Liver (tissue), 7 donors: ENCODE measurements at regions not wholly inside any gene's neighbourhood (a gene's known extent, or its start where the extent isn't known, plus 50 kb on each side); places are given as distances from the start of the nearest gene placed in this dataset.
"Not testable (repeated sequence)": the region's sequence is repeated elsewhere in the genome, so short reads cannot be mapped to it uniquely, and the experiment has no call there.

Experiments
- DNase-seq: peaks from one replicate; pipeline ENCODE4 v3.0.0-alpha.2; 2017; ENCODE audit warnings: low spot score
- H3K27ac ChIP-seq, 2 donors: one replicate each; pipeline ENCODE4 v1.7.0; 2013; ENCODE audit warnings: inconsistent platforms in 2 of 2, low read length in 2 of 2, control low read depth in 1 of 2, low read depth in 1 of 2, mild to moderate bottlenecking in 1 of 2
- H3K27me3 ChIP-seq, 4 donors: one replicate each; pipeline versions ENCODE4 v1.6.1 to v1.7.0; 2013; ENCODE audit warnings: low read length in 3 of 4, inconsistent platforms in 1 of 4, mild to moderate bottlenecking in 1 of 4, moderate library complexity in 1 of 4; ENCODE audit not compliant: control insufficient read depth in 4 of 4, insufficient read depth in 4 of 4
- H3K36me3 ChIP-seq, 4 donors: one replicate each; pipeline versions ENCODE4 v1.6.1 to v1.7.0; 2013; ENCODE audit warnings: low read length in 3 of 4, mild to moderate bottlenecking in 3 of 4, low read depth in 1 of 4, moderate library complexity in 1 of 4; ENCODE audit not compliant: control insufficient read depth in 4 of 4, insufficient read depth in 3 of 4
- H3K4me1 ChIP-seq, 4 donors: one replicate each; pipeline versions ENCODE4 v1.6.1 to v1.7.0; 2013; ENCODE audit warnings: low read length in 3 of 4, mild to moderate bottlenecking in 3 of 4, moderate library complexity in 1 of 4; ENCODE audit not compliant: control insufficient read depth in 4 of 4, insufficient read depth in 4 of 4
- H3K4me3 ChIP-seq, 3 donors: one replicate each; pipeline versions ENCODE4 v1.6.1 to v1.7.0; 2013; ENCODE audit warnings: low read length in 3 of 3, control low read depth in 1 of 3, low read depth in 1 of 3, mild to moderate bottlenecking in 1 of 3
- H3K9ac ChIP-seq, 2 donors: one replicate each; pipeline ENCODE4 v1.7.0; 2013; ENCODE audit warnings: low read length in 2 of 2, mild to moderate bottlenecking in 2 of 2, moderate library complexity in 2 of 2, control low read depth in 1 of 2, low read depth in 1 of 2
- H3K9me3 ChIP-seq, 4 donors: one replicate each; pipeline versions ENCODE4 v1.6.1 to v1.7.0; 2013; ENCODE audit warnings: low read length in 3 of 4; ENCODE audit not compliant: control insufficient read depth in 4 of 4
- ATF3 ChIP-seq: IDR thresholded peaks from 2 replicates; pipeline ENCODE4 v1.6.1; 2016; ENCODE audit warnings: antibody characterized with exemption
- EGR1 ChIP-seq, 2 donors: IDR thresholded peaks; 2 replicates each; pipeline ENCODE4 v1.6.1; 2016 to 2018; ENCODE audit warnings: antibody characterized with exemption in 2 of 2, low read depth in 2 of 2
- FOXA1 ChIP-seq: IDR thresholded peaks from 2 replicates; pipeline ENCODE4 v1.6.1; 2016; ENCODE audit warnings: antibody characterized with exemption
- HNF4A ChIP-seq, 2 donors: conservative IDR thresholded peaks; 2 replicates each; pipeline ENCODE4 v1.6.1; 2016; ENCODE audit warnings: antibody characterized with exemption in 2 of 2, mild to moderate bottlenecking in 2 of 2
- HNF4G ChIP-seq: IDR thresholded peaks from 2 replicates; pipeline ENCODE4 v1.6.1; 2016; ENCODE audit warnings: antibody characterized with exemption
- MAX ChIP-seq: IDR thresholded peaks from 2 replicates; pipeline ENCODE4 v1.6.1; 2016; ENCODE audit warnings: antibody characterized with exemption
- NR2F2 ChIP-seq: IDR thresholded peaks from 2 replicates; pipeline ENCODE4 v1.6.1; 2016; ENCODE audit warnings: antibody characterized with exemption
- RAD21 ChIP-seq, 2 donors: IDR thresholded peaks; 2 replicates each; pipeline ENCODE4 v1.6.1; 2016; ENCODE audit warnings: antibody characterized with exemption in 2 of 2, mild to moderate bottlenecking in 2 of 2
- REST ChIP-seq: IDR thresholded peaks from 2 replicates; pipeline ENCODE4 v1.6.1; 2016; ENCODE audit warnings: antibody characterized with exemption, mild to moderate bottlenecking
- RXRA ChIP-seq, 2 donors: IDR thresholded peaks; 2 replicates each; pipeline ENCODE4 v1.6.1; 2017 to 2018; ENCODE audit warnings: antibody characterized with exemption in 2 of 2, mild to moderate bottlenecking in 1 of 2
- SP1 ChIP-seq: IDR thresholded peaks from 2 replicates; pipeline ENCODE4 v1.6.1; 2018; ENCODE audit warnings: antibody characterized with exemption, mild to moderate bottlenecking
- TAF1 ChIP-seq: conservative IDR thresholded peaks from 2 replicates; pipeline ENCODE4 v1.6.1; 2016; ENCODE audit warnings: antibody characterized with exemption, mild to moderate bottlenecking
- YY1 ChIP-seq: IDR thresholded peaks from 2 replicates; pipeline ENCODE4 v1.6.1; 2016; ENCODE audit warnings: antibody characterized with exemption, mild to moderate bottlenecking
- ZBTB33 ChIP-seq: IDR thresholded peaks from 2 replicates; pipeline ENCODE4 v1.6.1; 2016; ENCODE audit warnings: antibody characterized with exemption
- WGBS: extraction: QIAGEN DNeasy Blood & Tissue Kit; methylation state at CpG from one replicate; pipeline ENCODE4 v1.1.7; 2013; 5-methylcytosine and 5-hydroxymethylcytosine counted together
- donor health status: healthy.
- donor health status: healthy.
- donor health status: healthy.
- donor health status: healthy.

GRCh38 chr18:10133516-10133915, 219.7 kb downstream of the VAPA start (continued):
- TF ChIP-seq REST (no peak), HNF4A (conservative IDR thresholded peaks at IDR 0.05) (no peak)

GRCh38 chr18:10134204-10134603, 220.4 kb downstream of the VAPA start:
- Histone ChIP-seq H3K27me3 (peaks cover 0 to 12% (median 0%) of the 10 kb centered on the region in 4 donors), H3K27ac (no peak overlapping the region), H3K4me1 (peaks cover 1 to 7% (median 5%) of the 10 kb centered on the region in 4 donors), H3K4me3 (no peak overlapping the region), H3K36me3 (no peaks in the 10 kb centered on the region), H3K9me3 (no peaks in the 10 kb centered on the region), H3K9ac (no peak overlapping the region)
- TF ChIP-seq SP1: no peak
- no peak for TF ChIP-seq NR2F2
- TF ChIP-seq HNF4A (conservative IDR thresholded peaks at IDR 0.05): no peak
- TF ChIP-seq TAF1: no peak
- TF ChIP-seq EGR1 (IDR thresholded peaks at IDR 0.05; ENCODE audit: low read depth in 2 of 2): no peak
- TF ChIP-seq YY1: no peak
- WGBS: 94% methylated on average over 14 of the region's 14 CpGs
- no peak for DNase-seq

GRCh38 chr18:10134749-10135148, 220.9 kb downstream of the VAPA start:
- not testable (repeated sequence) for H3K4me1 ChIP-seq, H3K4me3 ChIP-seq, H3K9ac ChIP-seq, H3K36me3 ChIP-seq, H3K9me3 ChIP-seq, DNase-seq, H3K27ac ChIP-seq, H3K27me3 ChIP-seq
- WGBS: 86% methylated on average over 3 of the region's 3 CpGs

GRCh38 chr18:10135302-10135926, 221.6 kb downstream of the VAPA start:
- H3K27me3 ChIP-seq: peaks cover 0 to 7% (median 0%) of the 10 kb centered on the region in 4 donors
- TF ChIP-seq TAF1: no peak
- TF ChIP-seq HNF4G: no peak
- no peak for TF ChIP-seq SP1
- no peak for TF ChIP-seq RXRA (IDR thresholded peaks at IDR 0.05)
- TF ChIP-seq MAX: no peak
- TF ChIP-seq EGR1 (IDR thresholded peaks at IDR 0.05; ENCODE audit: low read depth in 2 of 2): no peak
- no peak for TF ChIP-seq REST
- no peak for TF ChIP-seq NR2F2
- no peak for TF ChIP-seq FOXA1
- no peak for TF ChIP-seq RAD21 (IDR thresholded peaks at IDR 0.05)
- TF ChIP-seq ZBTB33: no peak
- TF ChIP-seq ATF3: no peak
- no peak for TF ChIP-seq YY1

More at GRCh38 chr18:10135302-10135926, 221.6 kb downstream of the VAPA start:
- 88% methylated on average over 3 of the region's 3 CpGs for WGBS
- Histone ChIP-seq H3K27ac (no peak overlapping the region), H3K4me1 (peaks cover 1 to 7% (median 5%) of the 10 kb centered on the region in 4 donors), H3K9ac (no peak overlapping the region), H3K36me3 (no peaks in the 10 kb centered on the region), H3K4me3 (no peak overlapping the region), H3K9me3 (no peaks in the 10 kb centered on the region)
- no peak for DNase-seq
